HG03139 (cell line): ENCODE measurements at regions not wholly inside any gene's neighbourhood (a gene's known extent, or its start where the extent isn't known, plus 50 kb on each side); places are given as distances from the start of the nearest gene placed in this dataset.
"Not testable (repeated sequence)": the region's sequence is repeated elsewhere in the genome, so short reads cannot be mapped to it uniquely, and the experiment has no call there.

Experiments used
- ATAC-seq: cut with Tn5 transposase; IDR thresholded peaks from one replicate; pipeline ENCODE4 v1.9.1; 2021; ENCODE audit not compliant: unreplicated experiment

DNA sequence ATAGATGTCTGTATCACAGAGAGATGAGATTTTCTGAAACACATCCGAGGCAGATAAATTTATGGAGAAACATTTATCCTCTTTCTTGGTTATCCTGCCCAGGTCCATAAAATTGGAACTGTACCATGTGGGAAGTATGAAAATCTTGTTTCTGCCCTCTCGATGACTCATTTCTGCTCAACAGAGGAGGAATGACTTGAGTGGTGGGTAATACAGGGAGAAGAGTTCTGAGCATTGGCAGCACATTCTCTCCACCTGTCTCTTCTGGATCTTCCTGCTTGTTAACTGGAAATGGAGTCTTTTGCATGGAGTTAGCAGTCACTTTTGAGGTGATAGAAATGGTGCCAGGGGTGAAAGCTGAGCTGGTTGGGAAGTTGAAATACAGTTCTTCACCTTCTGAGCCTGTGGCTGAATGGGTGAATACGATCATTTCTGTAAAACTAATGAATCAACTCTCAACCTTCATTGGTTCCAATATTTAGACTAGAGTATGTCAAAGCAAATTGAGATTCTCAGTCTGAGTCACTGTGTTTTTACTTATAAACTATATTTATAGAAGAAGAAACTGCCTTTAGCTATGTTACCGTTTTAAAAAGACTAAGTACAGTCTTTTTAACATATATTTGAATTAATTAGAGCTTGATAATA lies 945.5 kb downstream of the SORCS3 start:
- no peak for ATAC-seq

DNA sequence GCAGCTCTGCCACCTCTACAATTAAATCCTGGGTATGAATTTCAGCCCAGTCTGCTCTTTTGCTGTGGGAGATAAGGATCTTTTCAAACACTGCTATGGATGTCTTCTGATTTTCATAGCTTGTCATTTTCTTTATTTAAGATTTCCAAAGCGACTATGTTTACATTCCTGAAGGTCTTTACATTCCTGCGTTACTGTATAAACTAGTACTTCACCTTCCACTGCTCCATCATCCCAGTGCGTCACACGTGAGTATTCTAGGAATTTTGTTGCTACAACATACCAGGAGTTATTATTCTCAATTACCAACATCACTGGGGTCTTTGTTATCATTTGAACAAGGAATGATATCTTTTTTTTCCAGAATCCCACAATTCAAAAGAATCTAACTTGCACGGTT lies 944.7 kb downstream of the SORCS3 start:
- no peak for ATAC-seq

DNA sequence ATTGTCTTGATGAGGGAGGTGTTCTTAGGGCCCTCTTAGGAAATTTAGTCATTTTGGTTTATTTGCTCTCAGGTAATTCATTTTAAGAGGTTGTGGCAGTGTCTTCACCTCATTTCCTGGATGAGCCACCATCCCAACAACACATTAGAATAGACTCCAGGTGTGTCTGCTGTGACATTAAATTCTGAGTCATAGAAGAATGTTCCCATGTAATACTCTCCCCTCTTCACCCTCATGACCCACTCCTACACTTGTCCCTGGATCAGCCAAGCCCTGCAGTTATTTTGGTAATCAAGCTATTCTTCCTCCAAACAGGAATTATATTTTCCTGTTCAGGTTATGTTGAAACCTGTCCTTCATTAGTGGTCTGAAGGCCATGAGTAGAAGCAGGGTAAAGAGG lies 944.1 kb downstream of the SORCS3 start:
- no peak for ATAC-seq

DNA sequence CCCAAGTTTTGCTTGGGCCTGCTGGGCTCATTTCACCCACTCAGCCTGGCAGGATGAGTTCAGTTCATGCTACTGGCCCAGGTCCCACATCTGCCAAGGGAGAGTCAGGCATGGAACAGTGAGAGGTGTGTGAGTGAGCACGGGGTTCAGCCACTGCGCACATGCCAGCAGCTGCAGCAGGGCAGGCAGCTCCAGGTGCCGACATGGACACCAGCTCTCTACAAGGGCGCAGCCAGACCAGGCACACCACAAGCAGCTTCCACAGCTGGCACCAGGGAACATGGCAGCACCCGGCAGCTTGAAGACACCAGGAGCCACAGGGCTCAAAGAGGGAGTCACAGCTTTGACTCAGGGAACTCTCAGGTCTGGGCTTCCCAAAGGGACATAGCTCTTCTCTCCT lies 938.0 kb downstream of the SORCS3 start:
- no peak for ATAC-seq

DNA sequence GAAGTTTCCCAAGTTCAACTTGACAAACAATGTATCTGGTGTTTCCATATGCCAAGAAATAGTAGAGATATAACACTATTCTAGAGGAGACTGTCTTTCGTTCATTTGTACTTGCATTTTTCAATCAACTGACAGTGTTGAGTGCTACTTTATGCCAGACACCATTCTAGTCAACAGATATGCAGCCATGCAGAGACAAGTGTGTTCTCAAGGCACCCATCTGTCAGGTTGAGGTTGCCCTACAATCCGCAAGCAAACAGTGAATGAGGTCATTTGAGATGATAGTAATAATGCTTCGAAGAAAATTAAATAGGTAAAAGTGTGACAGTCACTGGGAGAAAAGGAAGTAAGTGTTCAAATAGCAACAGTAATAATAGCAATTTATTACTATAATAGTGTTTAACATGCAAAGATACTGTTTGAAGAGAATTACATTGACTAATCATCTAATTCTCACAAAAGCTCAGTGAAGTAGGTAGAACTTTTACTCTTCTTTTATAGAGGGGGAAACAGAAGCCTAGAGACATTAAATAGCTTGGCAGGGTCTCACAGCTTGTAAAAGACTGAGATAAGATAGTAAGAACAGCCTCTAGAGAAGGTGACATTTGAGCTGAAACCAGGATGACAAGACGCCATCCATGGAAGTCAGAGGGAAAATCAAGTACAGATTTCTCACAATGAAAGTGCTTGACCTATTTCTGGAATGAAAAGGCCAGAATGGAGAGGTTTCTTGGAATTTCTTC lies 936.9 kb downstream of the SORCS3 start:
- no peak for ATAC-seq

DNA sequence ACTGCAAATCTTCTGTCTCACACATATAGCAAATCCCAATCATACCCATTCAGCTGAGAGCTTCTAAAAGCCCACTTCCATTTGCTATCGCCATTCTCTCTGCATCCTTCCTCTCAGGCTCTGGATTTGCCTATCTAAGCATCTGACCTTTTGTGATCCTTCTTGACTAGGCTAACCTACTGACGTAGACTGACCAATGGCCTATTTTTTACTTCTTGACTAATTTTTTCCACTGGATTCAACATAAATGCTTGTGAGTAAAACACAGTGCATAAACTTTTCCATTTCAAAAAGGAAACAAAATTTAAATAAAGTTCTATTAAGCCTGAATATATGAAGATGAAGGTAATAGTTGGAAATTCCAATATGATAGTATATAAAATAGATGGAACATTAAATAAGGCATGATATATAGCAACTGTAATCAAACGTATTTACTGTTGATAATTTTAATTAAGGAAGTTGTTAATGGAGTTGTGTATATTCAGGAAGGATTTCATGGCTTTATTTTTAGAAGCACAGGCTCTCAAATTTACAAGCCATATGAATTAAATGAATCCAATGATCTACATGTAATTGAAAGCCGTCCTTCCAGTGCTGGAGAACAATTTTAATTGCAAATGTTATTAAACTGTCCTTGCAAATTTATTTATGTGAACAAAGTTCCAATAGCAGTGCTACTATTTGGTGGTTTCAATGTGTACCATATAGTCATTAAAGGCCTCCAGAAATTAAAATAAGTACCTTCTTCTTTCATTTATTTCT lies 918.4 kb downstream of the SORCS3 start:
- no peak for ATAC-seq

DNA sequence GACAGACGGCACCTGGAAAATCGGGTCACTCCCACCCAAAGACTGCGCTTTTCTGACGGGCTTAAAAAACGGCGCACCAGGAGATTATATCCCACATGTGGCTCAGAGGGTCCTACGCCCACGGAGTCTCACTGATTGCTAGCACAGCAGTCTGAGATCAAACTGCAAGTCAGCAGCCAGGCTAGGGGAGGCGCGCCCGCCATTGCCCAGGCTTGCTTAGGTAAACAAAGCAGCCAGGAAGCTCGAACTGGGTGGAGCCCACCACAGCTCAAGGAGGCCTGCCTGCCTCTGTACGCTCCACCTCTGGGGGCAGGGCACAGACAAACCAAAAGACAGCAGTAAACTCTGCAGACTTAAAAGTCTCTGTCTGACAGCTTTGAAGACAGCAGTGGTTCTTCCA lies 909.4 kb downstream of the SORCS3 start:
- ATAC-seq = not testable (repeated sequence)

DNA sequence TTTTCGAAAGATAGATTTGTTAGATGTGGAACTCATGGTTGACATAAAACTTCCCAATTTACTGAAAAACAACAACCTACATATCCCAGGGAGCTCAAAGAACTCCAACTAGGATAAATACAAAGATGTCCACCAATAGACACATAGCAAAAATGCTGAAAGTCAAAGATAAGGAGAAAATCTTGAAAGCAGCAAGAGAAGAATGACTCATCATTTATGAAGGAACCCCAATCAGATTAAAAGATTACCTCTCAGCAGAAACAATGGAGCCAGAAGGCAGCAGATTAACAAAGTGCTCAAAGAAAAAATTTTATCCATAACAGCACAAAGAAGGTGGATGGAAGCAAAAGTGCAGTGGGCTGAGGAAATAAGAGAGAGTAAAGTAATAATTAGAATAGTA lies 908.6 kb downstream of the SORCS3 start:
- ATAC-seq = no peak

DNA sequence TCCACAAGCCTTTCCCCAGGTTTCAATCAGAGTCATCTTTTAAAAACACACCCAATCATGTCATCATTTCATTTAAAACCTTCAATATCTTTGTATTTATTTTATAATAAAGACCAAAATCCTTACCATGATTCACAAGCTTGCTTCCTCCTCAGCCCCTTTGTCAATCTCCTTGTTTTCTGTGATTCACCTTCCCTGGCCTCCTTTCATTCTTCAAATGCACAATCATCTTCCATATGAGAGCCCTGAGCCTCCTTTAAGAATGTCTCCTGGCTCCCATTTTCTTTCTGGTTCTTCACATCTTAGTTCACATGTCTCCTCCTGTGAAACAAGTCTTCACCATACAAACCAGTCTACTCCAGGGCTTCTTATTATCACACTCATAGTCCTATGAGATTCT lies 904.0 kb downstream of the SORCS3 start:
- ATAC-seq = no peak

DNA sequence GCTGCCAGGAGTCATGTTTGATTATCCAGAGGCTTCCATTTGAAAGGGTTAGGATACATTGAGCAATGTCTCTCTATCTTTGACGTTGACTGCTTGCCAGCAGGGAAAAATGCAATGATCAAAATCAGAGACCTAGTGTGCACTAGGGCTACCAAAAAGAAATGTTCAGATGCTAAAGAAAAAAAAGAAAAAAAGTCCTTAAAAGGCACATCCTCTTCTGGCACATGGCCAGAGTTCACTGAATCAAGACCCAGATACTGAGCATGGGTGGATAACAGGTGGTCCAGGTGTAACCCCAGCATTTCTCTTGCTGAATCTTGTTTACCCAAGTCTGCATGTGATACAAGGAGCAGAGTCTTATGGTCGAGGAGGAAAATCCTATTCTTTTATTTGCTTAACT lies 899.3 kb downstream of the SORCS3 start:
- ATAC-seq = no peak

DNA sequence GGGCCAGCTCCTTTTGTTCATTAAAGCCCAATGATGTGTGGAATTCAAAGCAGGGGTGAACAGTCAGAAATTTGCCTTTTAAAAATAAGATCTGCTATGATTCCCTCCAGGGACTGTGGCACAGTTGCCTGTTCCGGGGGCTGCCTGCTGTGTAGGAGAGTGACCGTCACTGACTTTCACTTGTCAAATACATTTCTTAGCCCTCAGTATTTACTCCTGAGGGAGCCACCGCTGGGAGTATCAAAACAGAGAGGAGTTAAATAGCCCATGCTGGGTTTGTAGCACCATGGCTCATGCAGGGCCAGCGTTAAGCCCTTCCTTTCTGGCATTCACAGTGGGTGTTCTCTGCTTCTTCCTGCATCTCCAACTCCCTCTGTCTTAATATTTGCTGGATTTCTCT lies 897.8 kb downstream of the SORCS3 start:
- ATAC-seq = no peak

DNA sequence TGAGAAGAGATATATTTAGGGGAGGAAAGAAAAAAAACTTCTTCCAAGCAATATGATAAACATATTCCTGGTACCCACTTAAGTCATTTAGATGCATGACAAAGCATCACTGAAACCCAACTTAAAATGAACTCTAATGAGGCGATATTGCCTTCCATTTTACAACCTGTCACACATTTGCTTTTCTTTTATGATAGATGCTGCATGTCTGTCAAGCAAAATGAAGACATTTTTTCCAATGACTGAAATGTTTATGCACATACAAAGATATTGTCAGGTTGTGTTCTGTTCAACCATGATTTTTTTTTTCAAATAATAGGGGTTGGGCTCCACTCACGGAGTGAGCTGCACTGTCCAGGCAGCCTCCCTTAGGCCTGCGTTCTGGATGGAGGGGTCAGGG lies 894.4 kb downstream of the SORCS3 start:
- ATAC-seq = no peak

DNA sequence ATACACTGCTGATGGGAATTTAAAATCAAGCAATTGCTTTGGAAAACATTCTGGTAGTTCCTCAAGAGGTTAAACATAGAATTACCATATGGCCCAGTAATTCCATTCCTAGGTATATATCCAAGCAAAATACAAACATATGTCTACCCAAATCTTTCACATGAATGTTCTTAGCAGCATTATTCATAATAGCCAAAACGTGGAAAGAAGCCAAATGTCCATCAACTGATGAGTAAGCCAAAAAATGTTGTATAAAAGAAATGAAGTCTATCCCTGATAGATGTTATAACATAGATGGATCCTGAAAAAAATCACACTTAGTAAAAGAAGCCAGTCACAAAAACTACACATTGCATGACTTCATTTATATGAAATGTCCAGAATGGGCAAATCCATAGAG lies 893.0 kb downstream of the SORCS3 start:
- no peak for ATAC-seq

DNA sequence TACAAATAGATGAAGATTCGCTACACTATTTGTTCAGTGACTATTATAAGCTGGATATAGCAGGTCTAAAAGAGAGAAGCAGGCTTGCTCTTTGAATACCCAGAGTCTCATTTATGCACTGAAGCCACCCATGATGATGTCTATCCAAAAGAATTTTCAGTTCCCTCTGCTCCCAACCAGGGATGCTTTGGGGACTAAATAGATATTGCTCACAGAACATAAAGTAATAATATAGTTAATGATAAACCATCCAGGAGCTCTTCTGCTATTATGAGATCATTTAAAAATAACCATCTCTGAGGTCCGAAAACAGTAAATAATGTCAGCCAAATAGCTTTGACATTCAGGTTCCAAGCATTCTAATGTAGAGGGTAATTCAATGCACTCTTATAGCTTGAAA lies 875.4 kb downstream of the SORCS3 start:
- ATAC-seq = no peak

DNA sequence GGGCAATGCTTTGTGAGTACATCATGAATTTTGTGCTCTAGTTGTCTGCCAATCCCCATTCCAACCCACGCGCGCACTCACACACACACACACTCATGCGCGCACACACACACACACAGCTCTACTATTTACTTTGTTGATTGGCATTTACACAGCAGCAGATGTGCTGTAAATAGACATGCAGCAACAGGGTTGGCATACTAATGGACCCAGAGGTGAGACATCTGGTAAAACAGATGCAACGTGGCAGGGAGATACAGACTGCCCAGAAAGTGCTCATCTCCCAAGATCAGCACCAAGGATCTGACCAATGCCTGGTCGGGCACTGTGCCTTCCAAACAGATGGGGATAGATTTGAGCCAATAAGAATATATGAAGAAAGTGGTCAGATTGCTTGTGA lies 873.0 kb downstream of the SORCS3 start:
- ATAC-seq = no peak

DNA sequence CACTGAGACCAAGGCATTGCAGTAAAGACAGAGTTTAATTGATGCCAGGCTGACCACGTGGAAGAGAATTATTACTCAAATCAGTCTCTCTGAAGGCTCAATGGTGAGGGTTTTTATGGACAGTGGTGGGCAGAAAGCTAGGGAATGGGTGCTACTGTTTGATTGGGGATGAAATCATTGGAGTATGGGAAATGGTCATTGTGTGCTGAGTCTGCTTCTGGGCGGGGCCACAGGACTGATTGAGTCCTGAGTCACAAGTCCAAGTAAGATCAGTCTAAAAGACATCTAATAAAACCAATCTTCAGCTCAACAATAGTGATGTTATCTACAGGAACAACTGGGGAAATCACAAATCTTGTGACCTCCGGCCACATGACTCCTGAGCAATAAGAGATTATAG lies 868.4 kb downstream of the SORCS3 start:
- ATAC-seq = no peak

DNA sequence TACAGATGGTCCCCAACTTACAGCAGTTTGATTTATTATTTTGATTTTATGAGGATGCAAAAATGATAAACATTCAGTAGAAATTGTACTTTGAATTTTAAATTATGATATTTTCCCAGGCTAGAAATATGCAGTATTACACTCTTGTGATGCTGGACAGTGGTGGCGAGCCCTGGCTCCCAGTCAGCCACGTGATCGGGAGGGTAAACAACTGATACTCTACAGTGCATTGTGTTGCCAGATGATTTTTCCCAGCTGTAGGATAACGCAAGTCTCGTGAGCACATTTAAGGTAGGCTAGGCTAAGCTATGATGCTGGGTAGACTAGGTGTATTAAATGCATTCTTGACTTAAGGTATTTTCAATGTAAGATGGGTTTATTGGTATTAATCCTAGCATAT lies 865.2 kb downstream of the SORCS3 start:
- no peak for ATAC-seq

DNA sequence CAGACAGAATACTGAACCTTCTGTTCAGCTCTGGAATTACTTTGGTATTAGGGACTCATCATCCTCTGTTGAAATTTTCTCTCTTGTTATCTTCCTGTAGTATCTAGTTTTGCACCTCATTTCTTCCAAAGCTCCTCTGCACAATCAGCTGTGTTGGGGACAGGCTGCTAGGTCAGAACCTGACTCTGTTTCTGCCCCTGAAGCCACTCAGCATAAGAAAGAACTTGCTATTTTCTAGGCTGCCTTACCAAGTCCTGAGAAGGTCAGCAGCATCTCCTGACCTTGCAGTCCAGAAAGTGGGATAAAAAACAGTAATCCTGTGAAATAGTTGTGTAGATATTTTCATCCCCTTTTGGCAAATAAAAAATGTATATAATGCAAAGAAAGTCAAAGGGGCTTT lies 862.6 kb downstream of the SORCS3 start:
- ATAC-seq = no peak

DNA sequence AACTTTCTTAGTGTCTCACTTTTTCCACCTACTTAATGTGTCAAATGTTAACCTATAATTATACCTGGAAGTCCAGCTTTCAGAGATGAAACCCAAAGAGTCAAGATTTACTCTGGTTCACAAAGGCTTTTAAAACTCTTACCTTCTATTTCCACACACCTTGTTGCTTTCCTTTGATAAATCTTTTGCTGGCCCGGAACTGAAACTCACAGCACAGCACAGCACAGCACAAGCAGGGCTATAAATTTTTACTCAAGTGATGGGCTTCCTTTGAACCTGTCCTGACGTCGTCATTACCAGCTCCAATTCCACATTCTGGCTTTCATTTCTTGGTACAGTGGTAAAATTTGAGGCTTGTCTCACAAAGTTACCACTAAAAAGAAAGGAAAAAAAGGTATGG lies 861.0 kb downstream of the SORCS3 start:
- ATAC-seq = no peak

DNA sequence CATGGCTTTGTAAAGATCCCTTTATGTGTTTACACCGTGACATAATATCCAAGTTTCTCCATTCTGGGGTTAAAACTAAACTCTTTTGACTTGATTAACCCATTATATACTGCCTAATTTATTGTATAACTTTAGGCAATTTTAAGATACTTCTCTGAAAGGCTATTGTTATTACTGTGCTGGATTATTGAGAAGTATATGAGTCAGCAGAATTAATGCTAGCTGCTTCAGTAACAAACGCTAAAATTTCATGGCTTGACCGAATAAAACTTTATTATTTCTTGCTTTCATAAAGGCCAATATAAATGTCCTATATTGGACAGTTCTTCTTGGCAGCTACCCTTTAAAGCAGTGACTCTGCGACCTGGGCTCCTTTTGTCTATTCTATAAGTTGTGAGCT lies 853.9 kb downstream of the SORCS3 start:
- no peak for ATAC-seq

DNA sequence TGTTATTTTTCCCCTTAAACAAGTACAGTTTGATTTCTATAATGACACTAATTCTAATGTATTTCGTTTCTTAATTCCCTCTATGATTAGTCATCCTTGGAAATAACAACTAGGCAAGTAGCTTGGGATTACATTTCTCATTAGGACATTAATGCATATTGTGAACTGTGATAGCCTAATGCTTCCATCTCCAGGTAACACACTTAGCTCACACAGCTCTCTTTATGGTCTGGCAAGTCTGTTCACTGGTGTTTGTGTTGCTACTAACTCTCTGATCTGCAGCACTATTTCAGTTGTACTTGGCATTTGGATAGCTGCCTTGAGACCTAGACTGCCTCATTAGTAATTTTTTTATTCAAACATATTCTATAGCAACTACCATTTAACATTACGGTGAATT lies 853.2 kb downstream of the SORCS3 start:
- ATAC-seq = no peak

DNA sequence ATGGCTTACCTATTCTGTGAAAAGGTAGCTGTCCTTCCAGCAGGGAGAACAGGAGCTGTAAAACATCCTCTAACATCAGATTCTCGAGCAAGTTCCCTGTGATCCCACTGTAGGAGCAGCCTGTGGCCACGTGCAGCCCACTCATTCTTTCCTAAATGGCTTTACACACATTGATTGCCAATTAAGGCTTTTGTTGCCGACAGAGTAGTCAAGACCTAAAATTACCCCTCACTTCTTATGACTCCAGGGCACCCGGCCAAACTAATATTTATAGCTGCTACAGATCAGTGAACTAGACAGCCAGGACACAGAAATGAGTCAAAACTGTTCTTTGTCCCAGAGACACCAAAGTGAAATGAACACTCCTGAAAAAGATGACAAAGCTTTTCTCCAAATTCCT lies 832.1 kb downstream of the SORCS3 start:
- no peak for ATAC-seq
